DOHH2 (cell line): ENCODE measurements at regions not wholly inside any gene's neighbourhood (a gene's known extent, or its start where the extent isn't known, plus 50 kb on each side); places are given as distances from the start of the nearest gene placed in this dataset.

Experiments used
- CTCF ChIP-seq: fragments of 200-600 bp; sonication (generic); IDR thresholded peaks from one replicate; pipeline ENCODE4 v1.5.1; 2014; ENCODE audit warnings: antibody characterized with exemption, mild to moderate bottlenecking, low read depth, low read length; ENCODE audit not compliant: poor library complexity, severe bottlenecking
- EZH2phosphoT487 ChIP-seq: fragments of 200-600 bp; sonication (generic); IDR thresholded peaks from 2 replicates; pipeline ENCODE4 v1.6.1; 2017; ENCODE audit warnings: borderline replicate concordance, mild to moderate bottlenecking, antibody characterized with exemption, low read length, moderate library complexity, mixed read lengths

- no peak for TF ChIP-seq CTCF
- no peak for TF ChIP-seq EZH2phosphoT487
Observed at GRCh38 chr7:25847336-25848070, 304.5 kb upstream of the NFE2L3 start.
